GM23338 (cell line): ENCODE measurements at regions not wholly inside any gene's neighbourhood (a gene's known extent, or its start where the extent isn't known, plus 50 kb on each side); places are given as distances from the start of the nearest gene placed in this dataset.

Experiments
- CREB1 ChIP-seq: fragments of 250-450 bp; sonication (Bioruptor Pico); IDR thresholded peaks from 2 replicates; pipeline ENCODE4 v1.5.0; 2020; ENCODE audit warnings: low read depth, mild to moderate bottlenecking, moderate library complexity
- EZH2 ChIP-seq: fragments of 200-600 bp; sonication (generic); IDR thresholded peaks from one replicate; pipeline ENCODE4 v1.8.0; 2017; ENCODE audit warnings: antibody characterized with exemption, mild to moderate bottlenecking, low read depth; ENCODE audit not compliant: unreplicated experiment
- EZH2phosphoT487 ChIP-seq: fragments of 200-600 bp; sonication (generic); IDR thresholded peaks from one replicate; pipeline ENCODE4 v1.8.1; 2018; ENCODE audit warnings: antibody characterized with exemption; ENCODE audit not compliant: unreplicated experiment
- POLR2AphosphoS5 ChIP-seq: IDR thresholded peaks from 2 replicates; pipeline ENCODE4 v1.6.1; 2016; ENCODE audit warnings: antibody characterized with exemption, low read depth
- STAT1 ChIP-seq: IDR thresholded peaks from one replicate; pipeline ENCODE4 v1.6.1; 2016; ENCODE audit warnings: antibody characterized with exemption; ENCODE audit not compliant: unreplicated experiment
- TF ChIP-seq, protein P1 (sequence below), 2 experiments: fragments of 200-600 bp in 1 of 2; sonication (generic) in 1 of 2; conservative IDR thresholded peaks; 2 replicates each; pipeline versions ENCODE4 v1.5.1 to v1.6.1; 2016 to 2017; ENCODE audit warnings: antibody characterized with exemption in 2 of 2, low read depth in 2 of 2, mild to moderate bottlenecking in 2 of 2, moderate library complexity in 1 of 2

DNA sequence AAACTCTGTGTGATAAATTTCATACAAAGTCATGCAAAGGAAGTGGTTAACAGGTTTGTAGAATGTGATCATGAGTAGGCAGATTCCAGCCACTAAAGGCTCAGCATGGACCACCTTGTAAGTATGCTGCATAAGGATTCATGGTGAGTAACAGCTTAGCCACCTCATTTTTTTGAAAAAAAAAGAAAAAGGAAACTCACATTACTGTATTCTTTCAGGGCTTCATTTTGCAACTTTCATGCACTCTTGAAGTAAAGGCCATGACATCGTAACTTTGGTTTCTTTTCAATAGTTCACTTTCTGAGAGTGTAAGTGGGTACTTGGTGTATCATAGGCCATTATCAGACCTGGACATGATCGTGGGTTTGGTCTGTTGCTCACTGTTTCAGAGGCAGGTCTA is 175.1 kb downstream of the PCSK1 start:
- TF ChIP-seq, protein P1, sequence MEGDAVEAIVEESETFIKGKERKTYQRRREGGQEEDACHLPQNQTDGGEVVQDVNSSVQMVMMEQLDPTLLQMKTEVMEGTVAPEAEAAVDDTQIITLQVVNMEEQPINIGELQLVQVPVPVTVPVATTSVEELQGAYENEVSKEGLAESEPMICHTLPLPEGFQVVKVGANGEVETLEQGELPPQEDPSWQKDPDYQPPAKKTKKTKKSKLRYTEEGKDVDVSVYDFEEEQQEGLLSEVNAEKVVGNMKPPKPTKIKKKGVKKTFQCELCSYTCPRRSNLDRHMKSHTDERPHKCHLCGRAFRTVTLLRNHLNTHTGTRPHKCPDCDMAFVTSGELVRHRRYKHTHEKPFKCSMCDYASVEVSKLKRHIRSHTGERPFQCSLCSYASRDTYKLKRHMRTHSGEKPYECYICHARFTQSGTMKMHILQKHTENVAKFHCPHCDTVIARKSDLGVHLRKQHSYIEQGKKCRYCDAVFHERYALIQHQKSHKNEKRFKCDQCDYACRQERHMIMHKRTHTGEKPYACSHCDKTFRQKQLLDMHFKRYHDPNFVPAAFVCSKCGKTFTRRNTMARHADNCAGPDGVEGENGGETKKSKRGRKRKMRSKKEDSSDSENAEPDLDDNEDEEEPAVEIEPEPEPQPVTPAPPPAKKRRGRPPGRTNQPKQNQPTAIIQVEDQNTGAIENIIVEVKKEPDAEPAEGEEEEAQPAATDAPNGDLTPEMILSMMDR (conservative IDR thresholded peaks at IDR 0.05; ENCODE audit: low read depth in 2 of 2), result no peak
- TF ChIP-seq POLR2AphosphoS5 (no peak), EZH2phosphoT487 (no peak), EZH2 (no peak), STAT1 (no peak), CREB1 (no peak)
